ENCODE measurements at regions not wholly inside any gene's neighbourhood (a gene's known extent, or its start where the extent isn't known, plus 50 kb on each side); places are given as distances from the start of the nearest gene placed in this dataset.

DNA sequence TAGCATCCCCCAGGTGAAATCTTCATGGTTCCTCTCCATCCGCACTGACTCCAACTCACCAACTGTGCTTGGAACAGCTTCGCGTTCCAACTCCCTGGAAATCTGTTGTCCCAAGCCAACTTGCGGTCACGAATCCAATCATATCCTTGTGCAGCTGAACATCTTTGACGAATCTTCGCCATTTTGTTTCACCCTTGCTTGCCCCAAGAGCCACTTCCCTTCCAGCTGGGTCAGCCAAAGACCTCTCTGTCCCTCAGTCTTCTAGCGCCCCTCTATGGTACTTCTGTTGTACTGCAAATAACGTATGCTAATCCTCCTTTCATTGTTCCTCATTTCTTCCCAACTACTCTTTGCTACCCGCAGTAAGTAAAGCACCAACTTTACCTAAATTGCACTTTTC lies 61.0 kb upstream of the TARS1 start:
- Histone ChIP-seq H3K27ac (ENCODE audit: low read length) (no peak overlapping the region), H2AFZ (ENCODE audit: low read depth, low read length) (no peak overlapping the region)
- TF ChIP-seq EP300 (conservative IDR thresholded peaks at IDR 0.05; ENCODE audit: poor library complexity, severe bottlenecking) (no peak), POLR2AphosphoS5 (IDR thresholded peaks at IDR 0.05) (no peak), TAF1 (IDR thresholded peaks at IDR 0.05; ENCODE audit: low read depth) (no peak)

DNA sequence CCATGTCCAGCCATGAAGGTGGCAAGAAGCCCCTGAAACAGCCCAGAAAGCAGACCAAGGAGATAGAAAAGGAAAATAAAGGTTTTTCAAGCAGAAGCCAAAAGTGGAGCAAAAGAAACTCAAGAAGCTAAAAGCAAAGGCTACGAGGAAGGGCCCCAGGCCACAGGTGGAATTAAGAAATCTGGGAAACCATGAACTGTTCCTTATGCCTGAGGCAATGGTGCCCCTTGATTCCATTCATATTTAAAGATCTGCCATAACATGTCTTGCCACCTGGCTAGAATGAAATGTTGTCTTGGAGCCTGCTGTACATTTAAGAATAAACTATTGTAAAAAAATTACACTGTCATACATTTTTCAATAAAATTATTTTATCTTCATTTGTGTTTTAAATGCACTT lies 59.5 kb upstream of the TARS1 start:
- H3K4me3 ChIP-seq (ENCODE audit: low read length): no peak overlapping the region
- no peak overlapping the region for H3K27ac ChIP-seq (ENCODE audit: low read length)
- no peak overlapping the region for H3K4me2 ChIP-seq (ENCODE audit: low read length)
- TF ChIP-seq POLR2AphosphoS5 (IDR thresholded peaks at IDR 0.05) (no peak), MXI1 (conservative IDR thresholded peaks at IDR 0.05; ENCODE audit: poor library complexity, severe bottlenecking) (no peak), EP300 (conservative IDR thresholded peaks at IDR 0.05; ENCODE audit: poor library complexity, severe bottlenecking) (no peak), EZH2 (IDR thresholded peaks at IDR 0.05; ENCODE audit: borderline replicate concordance, insufficient read depth, low read length, poor library complexity, severe bottlenecking) (no peak), RAD21 (conservative IDR thresholded peaks at IDR 0.05) (no peak), SMC3 (conservative IDR thresholded peaks at IDR 0.05; ENCODE audit: poor library complexity) (no peak), TAF1 (IDR thresholded peaks at IDR 0.05; ENCODE audit: low read depth) (no peak)
- TF ChIP-seq, protein P1, sequence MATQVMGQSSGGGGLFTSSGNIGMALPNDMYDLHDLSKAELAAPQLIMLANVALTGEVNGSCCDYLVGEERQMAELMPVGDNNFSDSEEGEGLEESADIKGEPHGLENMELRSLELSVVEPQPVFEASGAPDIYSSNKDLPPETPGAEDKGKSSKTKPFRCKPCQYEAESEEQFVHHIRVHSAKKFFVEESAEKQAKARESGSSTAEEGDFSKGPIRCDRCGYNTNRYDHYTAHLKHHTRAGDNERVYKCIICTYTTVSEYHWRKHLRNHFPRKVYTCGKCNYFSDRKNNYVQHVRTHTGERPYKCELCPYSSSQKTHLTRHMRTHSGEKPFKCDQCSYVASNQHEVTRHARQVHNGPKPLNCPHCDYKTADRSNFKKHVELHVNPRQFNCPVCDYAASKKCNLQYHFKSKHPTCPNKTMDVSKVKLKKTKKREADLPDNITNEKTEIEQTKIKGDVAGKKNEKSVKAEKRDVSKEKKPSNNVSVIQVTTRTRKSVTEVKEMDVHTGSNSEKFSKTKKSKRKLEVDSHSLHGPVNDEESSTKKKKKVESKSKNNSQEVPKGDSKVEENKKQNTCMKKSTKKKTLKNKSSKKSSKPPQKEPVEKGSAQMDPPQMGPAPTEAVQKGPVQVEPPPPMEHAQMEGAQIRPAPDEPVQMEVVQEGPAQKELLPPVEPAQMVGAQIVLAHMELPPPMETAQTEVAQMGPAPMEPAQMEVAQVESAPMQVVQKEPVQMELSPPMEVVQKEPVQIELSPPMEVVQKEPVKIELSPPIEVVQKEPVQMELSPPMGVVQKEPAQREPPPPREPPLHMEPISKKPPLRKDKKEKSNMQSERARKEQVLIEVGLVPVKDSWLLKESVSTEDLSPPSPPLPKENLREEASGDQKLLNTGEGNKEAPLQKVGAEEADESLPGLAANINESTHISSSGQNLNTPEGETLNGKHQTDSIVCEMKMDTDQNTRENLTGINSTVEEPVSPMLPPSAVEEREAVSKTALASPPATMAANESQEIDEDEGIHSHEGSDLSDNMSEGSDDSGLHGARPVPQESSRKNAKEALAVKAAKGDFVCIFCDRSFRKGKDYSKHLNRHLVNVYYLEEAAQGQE (IDR thresholded peaks at IDR 0.05; ENCODE audit: borderline replicate concordance): no peak
- TF ChIP-seq, protein P2, sequence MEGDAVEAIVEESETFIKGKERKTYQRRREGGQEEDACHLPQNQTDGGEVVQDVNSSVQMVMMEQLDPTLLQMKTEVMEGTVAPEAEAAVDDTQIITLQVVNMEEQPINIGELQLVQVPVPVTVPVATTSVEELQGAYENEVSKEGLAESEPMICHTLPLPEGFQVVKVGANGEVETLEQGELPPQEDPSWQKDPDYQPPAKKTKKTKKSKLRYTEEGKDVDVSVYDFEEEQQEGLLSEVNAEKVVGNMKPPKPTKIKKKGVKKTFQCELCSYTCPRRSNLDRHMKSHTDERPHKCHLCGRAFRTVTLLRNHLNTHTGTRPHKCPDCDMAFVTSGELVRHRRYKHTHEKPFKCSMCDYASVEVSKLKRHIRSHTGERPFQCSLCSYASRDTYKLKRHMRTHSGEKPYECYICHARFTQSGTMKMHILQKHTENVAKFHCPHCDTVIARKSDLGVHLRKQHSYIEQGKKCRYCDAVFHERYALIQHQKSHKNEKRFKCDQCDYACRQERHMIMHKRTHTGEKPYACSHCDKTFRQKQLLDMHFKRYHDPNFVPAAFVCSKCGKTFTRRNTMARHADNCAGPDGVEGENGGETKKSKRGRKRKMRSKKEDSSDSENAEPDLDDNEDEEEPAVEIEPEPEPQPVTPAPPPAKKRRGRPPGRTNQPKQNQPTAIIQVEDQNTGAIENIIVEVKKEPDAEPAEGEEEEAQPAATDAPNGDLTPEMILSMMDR (IDR thresholded peaks at IDR 0.05; ENCODE audit: poor library complexity, severe bottlenecking): no peak
- H3K9ac ChIP-seq (ENCODE audit: low read length): no peak overlapping the region
- H3K9me3 ChIP-seq (ENCODE audit: low read length): peaks cover 3% of the 10 kb centered on the region
- H2AFZ ChIP-seq (ENCODE audit: low read depth, low read length): no peak overlapping the region
- no peaks in the 10 kb centered on the region for H3K79me2 ChIP-seq (replicated peaks; ENCODE audit: insufficient read depth, low read length)
- H3K36me3 ChIP-seq (ENCODE audit: insufficient read depth, low read length): no peaks in the 10 kb centered on the region
- no peaks in the 10 kb centered on the region for H3K27me3 ChIP-seq (ENCODE audit: insufficient read depth, low read depth, low read length)
- no peaks in the 10 kb centered on the region for H3K9me2 ChIP-seq (ENCODE audit: insufficient read depth, low read length)
- no peaks in the 10 kb centered on the region for H3F3A ChIP-seq (ENCODE audit: insufficient read depth, low read length, poor library complexity, severe bottlenecking)
- no peaks in the 10 kb centered on the region for H4K20me1 ChIP-seq (ENCODE audit: insufficient read depth)

More for the DNA sequence above, 61.0 kb upstream of the TARS1 start:
- no peaks in the 10 kb centered on the region for H3K9me3 ChIP-seq (ENCODE audit: low read length)
- no peaks in the 10 kb centered on the region for H3K36me3 ChIP-seq (ENCODE audit: insufficient read depth, low read length)
- H3K4me2 ChIP-seq (ENCODE audit: low read length): no peak overlapping the region
- H3K9ac ChIP-seq (ENCODE audit: low read length): no peak overlapping the region
- no peaks in the 10 kb centered on the region for H3K27me3 ChIP-seq (ENCODE audit: insufficient read depth, low read depth, low read length)
- H3K79me2 ChIP-seq (replicated peaks; ENCODE audit: insufficient read depth, low read length): no peaks in the 10 kb centered on the region
- H3K9me2 ChIP-seq (ENCODE audit: insufficient read depth, low read length): no peaks in the 10 kb centered on the region
- H3F3A ChIP-seq (ENCODE audit: insufficient read depth, low read length, poor library complexity, severe bottlenecking): no peaks in the 10 kb centered on the region
- no peak overlapping the region for H3K4me3 ChIP-seq (ENCODE audit: low read length)
- H4K20me1 ChIP-seq (ENCODE audit: insufficient read depth): no peaks in the 10 kb centered on the region

Small RNA genes in the stretch of these regions (small RNA-seq; reads per million reads assigned to genes)
- gene AC010343.2: 0 reads per million in 3 experiments
- gene AC025459.1: 0 reads per million in 3 experiments

All from neural cell (in vitro differentiated cells).